ENCODE measurements at regions not wholly inside any gene's neighbourhood (a gene's known extent, or its start where the extent isn't known, plus 50 kb on each side); places are given as distances from the start of the nearest gene placed in this dataset.

GRCh38 chr16:26550111-26550610 lies 516.6 kb upstream of the C16orf82 start:
- Histone ChIP-seq H3K27ac (ENCODE audit: low read depth, low read length) (no peak overlapping the region), H3K9me3 (ENCODE audit: control insufficient read depth, insufficient read depth, low read length) (peaks cover 3% of the 10 kb centered on the region; the same call in 1 of the 2 replicates), H3K4me3 (ENCODE audit: low read depth, low read length) (no peak overlapping the region), H3K27me3 (ENCODE audit: control insufficient read depth, insufficient read depth, low read length) (no peaks in the 10 kb centered on the region)
- POLR2A ChIA-PET = no interaction called here
- no peak for DNase-seq (ENCODE audit: low read depth, low spot score)
- no peak for TF ChIP-seq CTCF (IDR thresholded peaks at IDR 0.05; ENCODE audit: low read depth, low read length)
- CTCF ChIA-PET = no interaction called here

GRCh38 chr16:26554030-26554429 lies 512.7 kb upstream of the C16orf82 start:
- Histone ChIP-seq H3K27me3 (ENCODE audit: control insufficient read depth, insufficient read depth, low read length) (no peaks in the 10 kb centered on the region), H3K4me3 (ENCODE audit: low read depth, low read length) (no peak overlapping the region), H3K27ac (ENCODE audit: low read depth, low read length) (no peak overlapping the region), H3K9me3 (ENCODE audit: control insufficient read depth, insufficient read depth, low read length) (peaks cover 4% of the 10 kb centered on the region; the same call in 1 of the 2 replicates)
- DNase-seq (ENCODE audit: low read depth, low spot score) = no peak
- POLR2A ChIA-PET = no interaction called here
- CTCF ChIA-PET = no interaction called here
- TF ChIP-seq CTCF (IDR thresholded peaks at IDR 0.05; ENCODE audit: low read depth, low read length) = no peak

GRCh38 chr16:26561303-26561702 lies 505.4 kb upstream of the C16orf82 start:
- DNase-seq (ENCODE audit: low read depth, low spot score) = no peak
- POLR2A ChIA-PET = no interaction called here
- Histone ChIP-seq H3K27me3 (ENCODE audit: control insufficient read depth, insufficient read depth, low read length) (no peaks in the 10 kb centered on the region), H3K4me3 (ENCODE audit: low read depth, low read length) (no peak overlapping the region), H3K27ac (ENCODE audit: low read depth, low read length) (no peak overlapping the region), H3K9me3 (ENCODE audit: control insufficient read depth, insufficient read depth, low read length) (peaks cover 10% of the 10 kb centered on the region; the same call in 1 of the 2 replicates)
- no peak for TF ChIP-seq CTCF (IDR thresholded peaks at IDR 0.05; ENCODE audit: low read depth, low read length)
- CTCF ChIA-PET = no interaction called here

GRCh38 chr16:26563018-26563417 lies 503.7 kb upstream of the C16orf82 start:
- H3K4me3 ChIP-seq (ENCODE audit: low read depth, low read length) = no peak overlapping the region
- no peak overlapping the region for H3K27ac ChIP-seq (ENCODE audit: low read depth, low read length)
- ChIA-PET CTCF (interaction anchor here (1.1 kb wide), 1 partner anchor 547 kb away, joined by 4 read pairs; no protein-coding TSS in a partner anchor), POLR2A (no interaction called here)
- no peak for TF ChIP-seq CTCF (IDR thresholded peaks at IDR 0.05; ENCODE audit: low read depth, low read length)
- peaks cover 16% of the 10 kb centered on the region; the same call in 1 of the 2 replicates for H3K9me3 ChIP-seq (ENCODE audit: control insufficient read depth, insufficient read depth, low read length)
- H3K27me3 ChIP-seq (ENCODE audit: control insufficient read depth, insufficient read depth, low read length) = no peaks in the 10 kb centered on the region
- DNase-seq (ENCODE audit: low read depth, low spot score) = no peak

- no peak overlapping the region for H3K4me3 ChIP-seq (ENCODE audit: low read depth, low read length)
- TF ChIP-seq CTCF (IDR thresholded peaks at IDR 0.05; ENCODE audit: low read depth, low read length) = no peak
- DNase-seq (ENCODE audit: low read depth, low spot score) = no peak
- H3K27me3 ChIP-seq (ENCODE audit: control insufficient read depth, insufficient read depth, low read length) = no peaks in the 10 kb centered on the region
- no peak overlapping the region for H3K27ac ChIP-seq (ENCODE audit: low read depth, low read length)
- CTCF ChIA-PET = interaction anchor here (0.5 kb wide), 1 partner anchor 542 kb away, joined by 5 read pairs; no protein-coding TSS in a partner anchor
- H3K9me3 ChIP-seq (ENCODE audit: control insufficient read depth, insufficient read depth, low read length) = peaks cover 17% of the 10 kb centered on the region
- POLR2A ChIA-PET = no interaction called here
Measured at GRCh38 chr16:26567356-26567755, 499.4 kb upstream of the C16orf82 start.
